HL-60 (cell line): ENCODE measurements at regions not wholly inside any gene's neighbourhood (a gene's known extent, or its start where the extent isn't known, plus 50 kb on each side); places are given as distances from the start of the nearest gene placed in this dataset.

Experiments
- DNase-seq, 2 experiments: peaks; one replicate each; pipeline ENCODE4 v3.0.0-alpha.2; 2010 to 2020; ENCODE audit warnings: low read depth in 1 of 2, low spot score in 1 of 2
- H3K27ac ChIP-seq: fragments of 250-450 bp; sonication (Bioruptor Pico); replicated peaks from 2 replicates; pipeline ENCODE4 v1.5.1; 2020; ENCODE audit warnings: mild to moderate bottlenecking, moderate library complexity
- H3K27me3 ChIP-seq: fragments of 250-450 bp; sonication (Bioruptor Pico); 2 replicates; pipeline ENCODE4 v1.5.1; 2021; ENCODE audit warnings: mild to moderate bottlenecking, moderate library complexity; ENCODE audit not compliant: insufficient read depth, poor library complexity, severe bottlenecking
- H3K4me3 ChIP-seq: replicated peaks from 2 replicates; pipeline ENCODE4 v1.5.1; 2011; ENCODE audit warnings: mild to moderate bottlenecking, control low read depth, low read length; ENCODE audit not compliant: insufficient read depth
- CTCF ChIP-seq: IDR thresholded peaks from one replicate; pipeline ENCODE4 v1.5.1; 2011; ENCODE audit warnings: low read length, control low read depth, inconsistent platforms; ENCODE audit not compliant: insufficient read depth
- GABPA ChIP-seq: IDR thresholded peaks from 2 replicates; pipeline ENCODE4 v1.6.1; 2012; ENCODE audit warnings: low read depth
- POLR2AphosphoS5 ChIP-seq: IDR thresholded peaks from 2 replicates; pipeline ENCODE4 v1.6.1; 2012; ENCODE audit warnings: low read depth
- SPI1 ChIP-seq: IDR thresholded peaks from 2 replicates; pipeline ENCODE4 v1.6.1; 2012; ENCODE audit warnings: low read depth, mild to moderate bottlenecking, borderline replicate concordance
- TF ChIP-seq, protein P1 (sequence below): IDR thresholded peaks from 2 replicates; pipeline ENCODE4 v1.6.1; 2012; ENCODE audit warnings: low read depth; ENCODE audit not compliant: insufficient replicate concordance

DNA sequence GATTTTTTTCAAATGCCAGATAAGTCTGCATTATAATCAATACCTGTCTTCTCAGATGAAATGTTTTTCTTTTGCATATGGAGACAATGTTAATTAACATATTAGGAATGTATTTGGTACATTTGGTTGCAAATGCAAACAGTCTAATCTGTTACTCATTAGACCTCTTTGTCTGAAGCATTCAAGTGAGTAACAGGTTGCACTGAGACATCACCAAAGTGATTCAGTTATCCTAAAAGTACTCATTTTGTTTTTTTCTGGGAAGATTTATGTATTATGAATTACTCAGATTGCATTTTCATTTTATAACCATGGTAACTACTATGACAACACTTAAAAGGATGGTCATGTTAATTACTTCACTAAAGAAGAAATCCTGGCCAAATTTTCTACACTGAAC lies 513.6 kb downstream of the HTR7 start:
- TF ChIP-seq, protein P1, sequence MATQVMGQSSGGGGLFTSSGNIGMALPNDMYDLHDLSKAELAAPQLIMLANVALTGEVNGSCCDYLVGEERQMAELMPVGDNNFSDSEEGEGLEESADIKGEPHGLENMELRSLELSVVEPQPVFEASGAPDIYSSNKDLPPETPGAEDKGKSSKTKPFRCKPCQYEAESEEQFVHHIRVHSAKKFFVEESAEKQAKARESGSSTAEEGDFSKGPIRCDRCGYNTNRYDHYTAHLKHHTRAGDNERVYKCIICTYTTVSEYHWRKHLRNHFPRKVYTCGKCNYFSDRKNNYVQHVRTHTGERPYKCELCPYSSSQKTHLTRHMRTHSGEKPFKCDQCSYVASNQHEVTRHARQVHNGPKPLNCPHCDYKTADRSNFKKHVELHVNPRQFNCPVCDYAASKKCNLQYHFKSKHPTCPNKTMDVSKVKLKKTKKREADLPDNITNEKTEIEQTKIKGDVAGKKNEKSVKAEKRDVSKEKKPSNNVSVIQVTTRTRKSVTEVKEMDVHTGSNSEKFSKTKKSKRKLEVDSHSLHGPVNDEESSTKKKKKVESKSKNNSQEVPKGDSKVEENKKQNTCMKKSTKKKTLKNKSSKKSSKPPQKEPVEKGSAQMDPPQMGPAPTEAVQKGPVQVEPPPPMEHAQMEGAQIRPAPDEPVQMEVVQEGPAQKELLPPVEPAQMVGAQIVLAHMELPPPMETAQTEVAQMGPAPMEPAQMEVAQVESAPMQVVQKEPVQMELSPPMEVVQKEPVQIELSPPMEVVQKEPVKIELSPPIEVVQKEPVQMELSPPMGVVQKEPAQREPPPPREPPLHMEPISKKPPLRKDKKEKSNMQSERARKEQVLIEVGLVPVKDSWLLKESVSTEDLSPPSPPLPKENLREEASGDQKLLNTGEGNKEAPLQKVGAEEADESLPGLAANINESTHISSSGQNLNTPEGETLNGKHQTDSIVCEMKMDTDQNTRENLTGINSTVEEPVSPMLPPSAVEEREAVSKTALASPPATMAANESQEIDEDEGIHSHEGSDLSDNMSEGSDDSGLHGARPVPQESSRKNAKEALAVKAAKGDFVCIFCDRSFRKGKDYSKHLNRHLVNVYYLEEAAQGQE: no peak
- TF ChIP-seq SPI1: no peak
- no peak for TF ChIP-seq GABPA
- TF ChIP-seq CTCF: no peak
- no peak for TF ChIP-seq POLR2AphosphoS5

DNA sequence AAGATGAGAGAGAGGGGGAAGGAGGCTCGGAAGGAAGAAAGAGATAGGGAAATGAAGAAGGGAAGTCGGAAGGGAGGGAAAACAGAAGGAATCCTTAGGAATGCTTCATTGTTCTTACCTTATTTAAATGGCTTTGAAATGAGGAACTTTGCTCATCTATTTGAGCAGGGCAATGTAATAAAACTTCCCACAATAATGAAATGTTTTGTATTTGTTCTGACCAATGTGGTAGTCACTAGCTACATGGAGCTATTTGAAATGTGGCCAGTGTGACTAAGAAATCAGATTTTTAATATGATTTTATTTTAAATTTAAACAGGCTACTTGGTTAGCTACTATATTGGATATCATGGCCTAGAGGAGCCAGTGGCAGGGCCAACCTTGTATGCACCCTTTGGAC lies 510.6 kb downstream of the HTR7 start:
- TF ChIP-seq SPI1: no peak
- TF ChIP-seq POLR2AphosphoS5: no peak
- TF ChIP-seq CTCF: no peak
- no peak for TF ChIP-seq GABPA
- TF ChIP-seq, protein P1: no peak
- DNase-seq: no peak
- H3K4me3 ChIP-seq: no peak overlapping the region
- no peak overlapping the region for H3K27ac ChIP-seq
- H3K27me3 ChIP-seq: no peaks in the 10 kb centered on the region

More for the DNA sequence above, 513.6 kb downstream of the HTR7 start:
- no peaks in the 10 kb centered on the region for H3K27me3 ChIP-seq
- no peak overlapping the region for H3K27ac ChIP-seq
- no peak overlapping the region for H3K4me3 ChIP-seq
- DNase-seq: no peak

DNA sequence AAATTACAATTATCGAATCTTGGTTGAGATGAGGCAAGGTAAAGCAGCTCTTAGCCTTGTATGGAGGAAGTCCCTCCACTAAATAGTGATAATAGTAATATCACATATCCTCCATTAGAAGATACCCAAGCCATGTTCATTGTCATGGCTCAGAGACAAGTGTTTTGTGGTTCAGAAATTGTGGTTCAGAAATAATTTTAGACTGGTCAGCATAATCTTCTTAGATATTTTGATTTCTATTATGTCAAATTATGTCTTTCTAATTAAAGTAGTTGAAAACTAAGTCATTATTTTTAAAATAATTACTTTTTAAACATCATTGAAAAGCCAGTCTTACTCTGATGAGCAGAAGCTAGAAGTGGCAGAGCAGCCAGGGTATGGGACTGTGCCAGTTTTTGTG lies 507.7 kb downstream of the HTR7 start:
- Histone ChIP-seq H3K4me3 (no peak overlapping the region), H3K27me3 (no peaks in the 10 kb centered on the region), H3K27ac (no peak overlapping the region)
- no peak for TF ChIP-seq GABPA
- TF ChIP-seq, protein P1: no peak
- TF ChIP-seq SPI1: no peak
- TF ChIP-seq POLR2AphosphoS5: no peak
- no peak for TF ChIP-seq CTCF
- DNase-seq: no peak
